GM19240 (cell line): ENCODE measurements at regions not wholly inside any gene's neighbourhood (a gene's known extent, or its start where the extent isn't known, plus 50 kb on each side); places are given as distances from the start of the nearest gene placed in this dataset.
"Not testable (repeated sequence)": the region's sequence is repeated elsewhere in the genome, so short reads cannot be mapped to it uniquely, and the experiment has no call there.

Source experiments
- DNase-seq: peaks from one replicate; pipeline ENCODE4 v3.0.0; 2011; ENCODE audit warnings: low spot score; ENCODE audit not compliant: insufficient read length

- DNase-seq, result no peak
These were observed 398.4 kb upstream of the CHST9 start for GRCh38 chr18:27583466-27583865.

- no peak for DNase-seq
These were observed 397.8 kb upstream of the CHST9 start for GRCh38 chr18:27582760-27583412.

DNA sequence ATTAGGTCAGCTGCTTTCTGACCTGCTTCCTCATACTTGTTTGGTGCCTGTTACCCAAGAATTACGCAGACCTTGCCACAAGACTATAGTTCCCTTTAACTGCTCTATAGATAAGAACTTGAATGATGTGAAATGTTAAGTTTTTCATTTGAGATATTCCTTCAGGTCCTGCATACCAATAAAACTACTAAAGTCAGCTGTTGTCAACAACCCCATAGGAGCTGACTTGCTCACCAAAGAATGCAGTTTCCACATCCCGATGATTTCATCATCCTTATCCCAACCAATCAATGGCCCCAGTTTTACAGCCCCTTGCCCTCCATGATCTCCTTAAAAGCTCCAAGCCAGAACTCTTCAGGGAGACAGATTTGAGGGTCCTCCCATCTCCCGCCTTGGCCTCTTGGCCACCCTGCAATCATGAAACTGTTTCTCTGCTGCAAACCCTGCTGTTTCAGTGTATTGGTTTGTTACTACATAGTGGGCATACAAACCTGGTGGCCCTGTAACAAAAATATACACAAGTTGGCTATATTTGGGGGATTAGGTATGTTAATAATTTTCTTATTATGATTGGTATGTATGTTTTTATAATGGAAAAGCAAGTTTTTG, 396.3 kb upstream of the CHST9 start:
- no peak for DNase-seq

GRCh38 chr18:27579364-27579763, 394.3 kb upstream of the CHST9 start:
- no peak for DNase-seq

- no peak for DNase-seq
These were observed 392.6 kb upstream of the CHST9 start for GRCh38 chr18:27577752-27578151.

DNA sequence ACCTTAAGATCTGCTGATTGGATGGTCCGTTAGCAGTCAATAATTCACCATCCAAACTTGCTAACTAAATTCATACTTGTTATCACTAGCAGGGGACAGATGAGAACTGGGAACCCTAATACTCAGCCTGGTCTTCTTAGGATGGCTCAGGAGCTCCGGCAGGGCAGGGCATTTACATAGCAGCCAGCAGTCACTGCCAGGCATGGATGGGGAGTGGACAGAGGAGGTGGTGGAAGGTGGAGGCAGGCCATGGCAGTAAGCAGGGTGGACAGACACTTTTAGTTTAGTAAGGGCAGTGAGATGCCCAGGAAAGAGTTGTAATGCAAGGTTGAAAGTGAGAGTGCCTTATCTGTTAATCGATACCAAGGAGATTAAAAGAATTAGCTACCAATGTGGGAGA, 392.2 kb upstream of the CHST9 start:
- DNase-seq, result no peak

GRCh38 chr18:27567434-27567833, 382.3 kb upstream of the CHST9 start:
- no peak for DNase-seq

GRCh38 chr18:27564066-27564465, 379.0 kb upstream of the CHST9 start:
- no peak for DNase-seq

- no peak for DNase-seq
These were observed 373.5 kb upstream of the CHST9 start for GRCh38 chr18:27558388-27559155.

- DNase-seq, result no peak
These were observed 371.6 kb upstream of the CHST9 start for GRCh38 chr18:27556741-27557140.

DNA sequence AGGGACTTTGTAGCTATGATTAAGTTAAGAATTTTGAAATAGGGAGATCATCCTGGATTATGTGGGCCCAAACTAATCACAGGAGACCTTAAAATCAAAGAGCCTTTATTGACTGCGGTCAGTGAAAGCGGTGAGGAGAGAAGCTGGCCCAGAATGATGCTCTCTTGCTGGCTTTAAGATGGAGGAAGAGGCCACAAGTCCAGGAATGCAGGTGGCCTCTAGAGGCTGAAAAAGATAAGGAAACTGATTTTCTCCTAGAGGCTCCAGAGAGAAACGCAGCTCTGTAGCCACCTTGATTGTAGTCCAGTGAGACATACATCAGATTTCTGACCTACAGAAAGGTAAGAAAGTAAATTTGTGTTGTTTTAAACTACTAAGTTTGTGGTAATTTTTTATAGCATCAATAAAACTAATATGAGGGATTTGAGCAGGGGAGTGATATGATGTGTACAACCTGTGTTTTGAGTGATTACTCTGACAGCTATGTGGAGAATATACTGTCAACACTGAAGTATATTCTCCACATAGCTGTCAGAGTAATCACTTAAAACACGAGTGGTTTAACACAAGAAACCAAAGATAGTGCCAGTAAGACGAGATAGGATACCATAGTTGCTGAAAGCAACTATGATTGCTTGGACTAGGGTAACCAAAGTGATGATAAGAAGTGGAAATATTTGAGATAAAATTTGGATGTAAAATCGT, 364.4 kb upstream of the CHST9 start:
- no peak for DNase-seq

GRCh38 chr18:27546991-27547390, 361.9 kb upstream of the CHST9 start:
- DNase-seq, result no peak

DNA sequence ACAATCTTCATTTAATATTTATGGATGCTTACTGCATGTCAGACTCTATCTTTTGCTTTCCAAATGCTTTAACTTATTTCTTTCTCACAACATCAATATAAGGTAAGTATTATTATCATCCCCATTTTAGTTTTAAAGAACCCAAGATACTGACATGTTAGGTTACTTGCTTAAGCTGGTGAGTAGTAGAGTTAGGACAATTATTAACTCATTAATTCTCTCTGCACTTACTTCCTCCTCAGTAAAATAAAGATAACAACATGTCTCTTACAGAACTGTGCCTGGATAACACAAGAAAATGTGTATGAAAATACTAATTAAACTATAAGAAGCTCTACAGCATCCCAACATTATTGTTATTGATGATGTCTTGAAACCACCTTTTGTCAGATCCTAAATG, 359.1 kb upstream of the CHST9 start:
- no peak for DNase-seq

GRCh38 chr18:27541293-27541692, 356.2 kb upstream of the CHST9 start:
- no peak for DNase-seq

DNA sequence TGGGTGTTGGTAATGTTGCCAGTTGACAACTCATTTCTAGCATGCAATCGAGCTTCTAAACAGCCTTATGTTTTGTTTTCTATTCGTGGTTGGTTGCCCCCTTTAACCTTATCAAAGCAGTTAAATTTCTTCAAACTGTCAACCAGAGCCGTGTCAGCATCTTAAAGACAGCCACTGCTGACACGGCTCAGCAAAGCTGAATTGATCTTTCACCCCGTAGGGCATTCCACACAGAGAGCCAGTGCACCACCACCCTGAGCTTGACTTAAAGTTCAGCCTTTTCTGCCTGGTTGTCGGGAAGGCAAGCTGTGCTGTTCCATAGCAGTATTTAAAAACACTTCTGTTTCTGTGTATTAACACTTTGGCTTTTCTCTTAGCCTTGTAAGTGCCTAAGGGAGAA, 355.0 kb upstream of the CHST9 start:
- DNase-seq, result no peak

GRCh38 chr18:27528925-27529521, 343.9 kb upstream of the CHST9 start:
- DNase-seq, result no peak

GRCh38 chr18:27527856-27528255, 342.7 kb upstream of the CHST9 start:
- no peak for DNase-seq

DNA sequence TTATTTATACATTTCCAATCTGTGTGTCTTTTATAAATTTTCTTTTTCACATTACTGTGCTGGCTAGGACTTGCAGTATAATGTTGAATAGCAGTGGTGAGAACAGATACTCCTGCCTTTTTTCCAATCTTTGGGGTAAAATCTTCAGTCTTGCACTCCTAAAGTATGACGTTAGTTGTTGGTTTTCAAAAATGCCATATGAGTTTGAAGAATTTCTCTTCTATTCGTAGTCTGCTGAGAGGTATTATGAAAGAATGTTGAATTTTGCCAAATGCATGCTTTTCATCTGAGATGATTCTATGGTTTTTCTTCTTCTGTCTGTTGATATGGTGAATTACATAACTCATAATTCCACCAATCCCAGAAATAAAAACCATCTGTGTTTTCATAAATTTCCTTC, 335.3 kb upstream of the CHST9 start:
- DNase-seq, result no peak

- DNase-seq, result not testable (repeated sequence)
These were observed 325.0 kb upstream of the CHST9 start for GRCh38 chr18:27510036-27510633.

DNA sequence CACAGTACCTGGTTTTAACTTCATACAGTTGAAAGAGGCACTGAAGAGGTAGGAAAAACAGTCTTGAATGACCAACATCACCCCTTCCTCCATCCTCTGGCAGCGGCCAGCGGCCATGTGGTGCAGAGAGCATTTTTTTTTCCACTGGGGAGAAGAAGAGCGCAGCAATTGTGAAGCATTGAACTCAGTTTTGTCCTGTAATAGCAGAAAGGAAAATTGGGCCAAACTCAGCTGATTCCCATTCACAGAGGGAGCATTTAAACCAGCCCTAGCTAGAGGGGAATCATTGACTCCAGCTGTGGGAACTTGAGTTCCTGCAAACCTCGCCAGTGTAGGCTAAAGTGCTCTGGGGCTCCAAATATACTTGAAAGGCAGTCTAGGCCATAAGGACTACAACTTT, 316.6 kb upstream of the CHST9 start:
- no peak for DNase-seq

DNA sequence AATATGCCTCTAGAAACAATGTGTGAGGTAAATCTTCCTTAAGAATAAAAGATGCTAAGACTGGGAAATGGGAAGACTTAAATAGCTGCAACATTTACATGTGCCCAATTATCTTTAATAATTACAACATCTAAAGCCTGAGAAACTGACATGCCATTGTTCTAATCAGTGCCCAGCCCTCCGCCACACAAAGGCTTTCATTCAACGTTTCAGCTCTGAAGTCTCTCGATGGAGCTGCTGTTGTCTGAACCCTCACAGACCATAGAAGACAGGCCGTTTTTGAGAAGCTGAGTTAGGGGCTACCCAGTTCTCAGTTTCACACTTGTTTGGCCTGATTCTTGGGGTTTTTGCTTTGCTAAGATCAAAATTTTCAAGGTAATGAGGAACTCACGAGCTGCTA, 315.4 kb upstream of the CHST9 start:
- no peak for DNase-seq
